Activated naive CD8-positive, alpha-beta T cell treated with anti-CD3 and anti-CD28 coated beads, Interleukin-2, amount 50 U/mL, for 24 hours (primary cell): ENCODE measurements at regions not wholly inside any gene's neighbourhood (a gene's known extent, or its start where the extent isn't known, plus 50 kb on each side); places are given as distances from the start of the nearest gene placed in this dataset.

ENCODE experiments used
- ATAC-seq: fragments of 150-1000 bp; cut with Tn5 transposase; one replicate; pipeline ENCODE4 v1.10.0; 2021
- DNase-seq: peaks from one replicate; pipeline ENCODE4 v3.0.0; 2021
- H3K27ac Mint-ChIP-seq: one replicate; pipeline ENCODE4 v1.8.0; 2021; ENCODE audit warnings: mild to moderate bottlenecking, mixed read lengths
- H3K27me3 Mint-ChIP-seq: one replicate; pipeline ENCODE4 v1.8.0; 2021; ENCODE audit warnings: mixed read lengths
- H3K36me3 Mint-ChIP-seq: one replicate; pipeline ENCODE4 v1.8.0; 2021; ENCODE audit warnings: low read depth, mixed read lengths
- H3K4me1 Mint-ChIP-seq: one replicate; pipeline ENCODE4 v1.8.0; 2021; ENCODE audit warnings: mixed read lengths
- H3K4me3 Mint-ChIP-seq: one replicate; pipeline ENCODE4 v1.8.0; 2021; ENCODE audit warnings: mild to moderate bottlenecking, moderate library complexity, mixed read lengths
- H3K9me3 Mint-ChIP-seq: one replicate; pipeline ENCODE4 v1.8.0; 2021; ENCODE audit warnings: mixed read lengths

DNA sequence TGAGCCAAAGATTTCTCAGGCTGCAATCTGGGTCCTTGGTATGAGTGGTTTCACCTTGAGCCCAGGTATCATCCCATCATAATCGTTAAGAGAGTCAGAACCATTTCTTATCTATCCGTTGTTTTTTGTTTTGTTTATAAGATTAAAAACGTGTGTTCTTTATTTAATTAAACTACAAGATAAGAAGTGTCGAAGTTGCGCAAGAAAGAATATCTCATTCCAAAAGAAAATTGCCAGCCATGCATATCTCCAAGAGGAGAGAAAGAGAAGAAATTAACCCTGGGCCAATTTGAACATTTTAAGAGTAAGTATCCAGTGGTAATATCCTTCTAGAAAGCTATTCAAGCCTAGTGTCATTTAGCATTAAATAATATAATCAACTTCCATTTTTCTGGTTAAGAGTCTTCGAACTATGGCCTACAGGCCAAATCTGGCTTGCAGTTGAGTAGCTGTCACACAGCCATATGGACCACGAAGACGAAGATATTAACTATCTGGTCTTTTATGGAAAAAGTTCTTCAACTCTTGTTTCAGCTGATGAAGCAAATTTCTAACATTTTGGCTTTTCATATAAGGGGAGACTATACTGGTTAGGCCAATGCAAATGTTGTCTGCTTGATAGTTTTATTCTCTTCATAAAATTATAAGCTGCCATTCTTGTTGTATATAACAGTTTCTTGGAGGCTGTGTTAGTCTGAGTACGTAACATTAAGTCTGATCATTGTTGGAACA lies 576.4 kb downstream of the REEP3 start:
- H3K27me3 Mint-ChIP-seq = no peaks in the 10 kb centered on the region
- no peak for ATAC-seq
- H3K9me3 Mint-ChIP-seq = no peaks in the 10 kb centered on the region
- no peak overlapping the region for H3K4me3 Mint-ChIP-seq
- H3K4me1 Mint-ChIP-seq = no peaks in the 10 kb centered on the region
- H3K27ac Mint-ChIP-seq = no peak overlapping the region
- H3K36me3 Mint-ChIP-seq = no peaks in the 10 kb centered on the region
- no peak for DNase-seq

DNA sequence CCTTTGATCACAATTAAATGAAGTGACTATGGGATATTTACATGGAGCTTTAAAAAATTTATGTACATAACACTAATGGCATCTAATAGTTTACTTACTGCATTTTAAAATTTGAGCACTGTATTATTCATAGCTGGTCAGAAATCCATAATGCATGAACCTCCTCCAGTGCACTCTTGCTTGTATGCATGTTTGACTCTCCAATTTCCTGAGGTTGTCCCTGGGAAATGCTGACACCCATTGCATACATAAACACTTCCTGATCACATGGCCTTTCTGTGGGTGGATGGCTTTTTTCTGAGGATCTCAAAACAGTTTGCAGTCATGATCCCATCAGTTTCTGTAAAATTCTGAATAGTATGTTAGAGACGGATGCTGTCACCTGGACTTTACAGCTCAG lies 577.8 kb downstream of the REEP3 start:
- no peak overlapping the region for H3K4me3 Mint-ChIP-seq
- no peaks in the 10 kb centered on the region for H3K27me3 Mint-ChIP-seq
- no peaks in the 10 kb centered on the region for H3K36me3 Mint-ChIP-seq
- DNase-seq (no peak), ATAC-seq (no peak)
- no peaks in the 10 kb centered on the region for H3K4me1 Mint-ChIP-seq
- H3K9me3 Mint-ChIP-seq = no peaks in the 10 kb centered on the region
- H3K27ac Mint-ChIP-seq = no peak overlapping the region

DNA sequence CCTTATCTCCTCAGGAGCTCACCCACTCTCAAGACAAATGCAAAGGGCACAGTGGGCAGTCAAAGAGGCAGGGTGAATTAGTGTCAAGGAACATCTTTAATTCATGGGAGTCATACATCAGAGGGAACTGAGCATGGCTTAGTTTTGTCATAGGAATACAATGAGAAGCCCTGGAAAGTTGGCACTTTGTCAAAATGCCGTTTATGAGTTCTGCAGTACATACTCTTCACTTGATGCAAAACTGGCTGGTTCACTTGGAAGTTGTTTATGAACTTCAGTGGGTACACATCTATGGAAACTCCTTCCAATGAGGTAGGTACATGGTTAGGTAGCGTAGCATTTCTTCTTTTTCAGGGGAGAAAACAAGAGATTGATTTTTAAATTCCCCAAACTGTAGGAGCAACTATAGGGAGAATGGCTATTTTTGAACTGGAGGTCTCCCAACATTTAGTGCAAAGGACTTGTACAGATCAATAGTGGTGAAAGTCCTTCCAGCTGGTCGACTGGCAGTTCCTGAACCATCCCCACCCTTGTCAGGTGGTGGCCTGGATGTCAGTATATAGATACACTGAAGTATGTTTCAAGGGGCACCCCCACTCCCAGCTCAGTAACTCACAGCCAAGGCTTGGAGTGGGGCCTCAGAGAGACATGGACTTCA lies 580.5 kb downstream of the REEP3 start:
- DNase-seq (no peak), ATAC-seq (no peak)
- Mint-ChIP-seq H3K27me3 (no peaks in the 10 kb centered on the region), H3K27ac (no peak overlapping the region), H3K4me3 (no peak overlapping the region), H3K36me3 (no peaks in the 10 kb centered on the region), H3K9me3 (no peaks in the 10 kb centered on the region), H3K4me1 (no peaks in the 10 kb centered on the region)

DNA sequence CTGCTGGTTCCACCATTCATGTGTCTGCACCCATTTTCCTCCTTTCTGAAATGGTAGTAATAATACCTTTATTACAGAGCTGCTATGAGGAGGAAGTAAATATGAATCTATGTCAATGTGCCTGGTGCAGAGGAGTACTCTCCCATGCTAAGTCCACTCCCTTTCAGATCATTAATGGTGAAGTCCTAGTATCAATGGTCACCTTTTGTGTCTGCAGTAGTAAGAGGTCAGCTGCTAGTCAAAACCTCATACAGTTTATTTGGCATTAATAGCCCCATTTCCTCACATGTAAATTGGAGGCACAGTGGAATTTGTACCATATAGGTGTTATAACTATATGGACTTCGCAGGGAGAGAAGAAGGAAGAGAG lies 581.0 kb downstream of the REEP3 start:
- Mint-ChIP-seq H3K4me1 (no peaks in the 10 kb centered on the region), H3K4me3 (no peak overlapping the region), H3K27ac (no peak overlapping the region), H3K27me3 (no peaks in the 10 kb centered on the region), H3K36me3 (no peaks in the 10 kb centered on the region), H3K9me3 (no peaks in the 10 kb centered on the region)
- DNase-seq = no peak
- ATAC-seq = no peak

DNA sequence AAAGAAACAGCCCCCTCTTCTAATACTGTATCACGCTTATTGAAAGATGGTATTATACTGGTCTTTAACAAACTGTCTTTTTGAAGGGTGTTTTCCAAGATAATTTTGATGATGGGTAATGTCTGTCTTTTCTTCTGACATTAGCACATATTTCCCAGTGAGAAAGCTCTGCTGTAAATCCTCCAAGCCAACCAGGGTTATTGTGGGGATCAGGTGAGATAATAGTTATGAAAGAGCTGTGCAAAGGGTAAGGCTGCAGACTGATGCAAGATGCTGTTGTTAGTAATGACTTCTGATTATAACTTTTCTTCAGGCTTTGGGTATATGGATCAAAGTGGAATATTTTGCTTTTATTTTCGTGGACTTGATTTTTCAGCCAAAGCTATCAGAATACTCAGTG lies 581.7 kb downstream of the REEP3 start:
- DNase-seq (no peak), ATAC-seq (no peak)
- Mint-ChIP-seq H3K4me3 (no peak overlapping the region), H3K27ac (no peak overlapping the region), H3K9me3 (no peaks in the 10 kb centered on the region), H3K36me3 (no peaks in the 10 kb centered on the region), H3K27me3 (no peaks in the 10 kb centered on the region), H3K4me1 (no peaks in the 10 kb centered on the region)

DNA sequence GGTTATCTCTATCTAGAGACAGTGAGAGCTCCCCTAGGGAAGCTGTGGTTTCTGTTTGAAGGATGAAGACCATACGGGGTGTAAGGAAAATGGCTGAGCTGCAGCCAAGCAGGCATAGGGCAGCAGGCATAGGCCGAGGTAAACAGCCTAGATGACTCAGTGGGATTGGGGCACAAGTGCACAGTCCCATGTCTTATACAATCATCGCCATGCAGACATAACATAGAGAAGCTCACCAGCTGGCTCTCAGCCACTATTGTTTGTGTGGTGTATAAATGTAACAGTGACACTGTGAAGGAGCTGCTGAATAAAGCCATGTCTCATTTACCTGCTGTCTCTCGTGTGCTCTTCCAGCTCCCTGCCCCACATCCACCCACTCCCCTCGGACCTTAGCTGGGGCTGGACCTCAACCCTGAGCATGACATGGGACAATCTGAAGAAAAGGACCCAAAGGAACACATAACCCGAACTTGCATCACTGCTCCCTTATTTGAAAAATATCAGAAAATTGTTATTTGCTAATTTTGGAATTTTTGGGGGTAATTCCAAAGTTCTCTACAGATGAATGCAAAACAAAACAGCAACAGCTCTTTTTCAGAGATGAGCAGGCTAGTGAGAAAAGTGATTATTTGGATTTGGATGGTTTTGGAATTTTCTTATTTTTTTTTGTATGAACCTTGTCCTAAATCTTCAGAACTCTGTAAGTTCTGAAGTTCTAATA lies 582.7 kb downstream of the REEP3 start:
- no peak for DNase-seq
- H3K9me3 Mint-ChIP-seq = no peaks in the 10 kb centered on the region
- H3K27ac Mint-ChIP-seq = no peak overlapping the region
- no peaks in the 10 kb centered on the region for H3K36me3 Mint-ChIP-seq
- H3K27me3 Mint-ChIP-seq = no peaks in the 10 kb centered on the region
- no peak for ATAC-seq
- H3K4me1 Mint-ChIP-seq = no peaks in the 10 kb centered on the region
- no peak overlapping the region for H3K4me3 Mint-ChIP-seq

DNA sequence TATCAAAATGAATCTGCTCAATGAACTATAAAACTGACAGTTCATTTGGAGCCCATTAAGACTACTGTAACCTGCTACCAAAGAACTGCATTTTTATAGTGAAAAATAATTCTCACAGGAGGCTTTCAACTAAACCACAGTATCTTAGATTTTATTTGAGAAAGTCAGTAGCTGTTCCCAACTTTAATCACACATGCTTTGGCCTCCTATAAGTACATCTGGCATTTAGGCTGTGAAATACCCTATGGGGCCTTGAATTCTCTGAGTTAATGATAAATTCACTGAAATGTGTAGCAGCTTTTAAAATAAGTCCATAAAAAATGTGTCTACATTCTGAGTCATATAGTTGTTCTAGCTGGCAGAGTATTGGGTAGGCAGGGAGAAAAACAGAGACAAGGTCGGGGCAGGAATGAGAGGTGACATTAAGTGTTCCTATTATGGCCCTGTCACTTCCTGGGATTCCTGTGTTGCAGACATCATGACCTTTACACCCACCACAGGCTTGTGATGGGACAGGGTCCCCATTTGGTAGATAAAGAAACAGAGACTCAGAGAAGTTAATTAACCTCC lies 588.8 kb downstream of the REEP3 start:
- H3K9me3 Mint-ChIP-seq = no peaks in the 10 kb centered on the region
- DNase-seq (no peak), ATAC-seq (no peak)
- no peak overlapping the region for H3K4me3 Mint-ChIP-seq
- H3K36me3 Mint-ChIP-seq = no peaks in the 10 kb centered on the region
- H3K27ac Mint-ChIP-seq = no peak overlapping the region
- H3K4me1 Mint-ChIP-seq = peaks cover 4% of the 10 kb centered on the region
- no peaks in the 10 kb centered on the region for H3K27me3 Mint-ChIP-seq

DNA sequence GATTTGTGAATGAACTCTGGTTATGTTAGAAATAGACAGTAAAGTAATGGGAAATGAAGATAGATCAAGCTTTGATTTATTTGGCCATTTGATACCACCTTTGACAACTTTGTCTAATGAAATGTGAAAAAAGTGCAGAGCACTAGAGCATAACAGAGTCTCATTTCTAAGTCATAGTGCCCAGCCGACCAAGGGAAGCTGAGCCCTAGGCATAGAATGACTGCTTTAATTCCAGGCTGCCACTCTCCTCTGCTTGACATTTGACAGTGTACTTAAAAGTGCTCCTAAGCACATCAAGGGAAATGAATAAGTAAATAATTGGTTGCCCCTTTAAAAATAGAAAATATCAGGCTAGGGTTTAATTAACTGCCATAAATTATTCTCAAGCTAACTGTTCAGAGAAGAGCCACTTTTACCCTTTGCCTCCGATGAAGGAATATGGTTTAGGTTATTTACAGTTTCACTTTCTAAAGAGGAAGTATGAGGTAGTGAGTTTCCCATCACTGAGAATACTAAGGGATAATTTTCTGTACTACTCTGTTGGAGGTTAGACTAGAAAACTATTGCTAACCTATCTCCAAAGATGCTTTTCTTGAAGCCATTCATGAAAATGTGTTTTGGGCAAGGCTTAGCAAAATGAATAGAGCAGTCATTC lies 591.6 kb downstream of the REEP3 start:
- Mint-ChIP-seq H3K9me3 (no peaks in the 10 kb centered on the region), H3K4me3 (no peak overlapping the region), H3K4me1 (peaks cover 4% of the 10 kb centered on the region), H3K36me3 (no peaks in the 10 kb centered on the region), H3K27me3 (no peaks in the 10 kb centered on the region), H3K27ac (no peak overlapping the region)
- DNase-seq = no peak
- ATAC-seq = no peak

DNA sequence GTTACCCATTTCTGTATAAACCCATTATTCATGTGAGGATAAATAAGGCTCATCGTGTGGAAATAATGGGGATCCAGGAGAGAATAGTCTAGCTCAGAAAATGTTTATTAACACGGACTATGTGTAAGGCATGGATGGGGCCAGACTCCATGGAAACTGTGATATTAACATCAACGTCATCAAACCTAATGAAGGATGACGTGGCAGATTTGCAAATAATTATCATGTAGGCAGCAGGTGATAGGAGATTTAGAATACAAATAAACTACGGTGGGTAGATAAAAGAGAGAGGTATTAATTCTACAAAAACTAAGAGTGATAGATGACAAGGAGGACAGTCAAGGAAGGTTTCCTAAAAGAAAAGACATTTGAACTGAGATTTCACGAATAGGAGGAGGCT lies 592.2 kb downstream of the REEP3 start:
- ATAC-seq (no peak), DNase-seq (no peak)
- H3K27ac Mint-ChIP-seq = no peak overlapping the region
- H3K36me3 Mint-ChIP-seq = no peaks in the 10 kb centered on the region
- H3K4me3 Mint-ChIP-seq = no peak overlapping the region
- H3K4me1 Mint-ChIP-seq = peaks cover 4% of the 10 kb centered on the region
- no peaks in the 10 kb centered on the region for H3K9me3 Mint-ChIP-seq
- H3K27me3 Mint-ChIP-seq = no peaks in the 10 kb centered on the region

DNA sequence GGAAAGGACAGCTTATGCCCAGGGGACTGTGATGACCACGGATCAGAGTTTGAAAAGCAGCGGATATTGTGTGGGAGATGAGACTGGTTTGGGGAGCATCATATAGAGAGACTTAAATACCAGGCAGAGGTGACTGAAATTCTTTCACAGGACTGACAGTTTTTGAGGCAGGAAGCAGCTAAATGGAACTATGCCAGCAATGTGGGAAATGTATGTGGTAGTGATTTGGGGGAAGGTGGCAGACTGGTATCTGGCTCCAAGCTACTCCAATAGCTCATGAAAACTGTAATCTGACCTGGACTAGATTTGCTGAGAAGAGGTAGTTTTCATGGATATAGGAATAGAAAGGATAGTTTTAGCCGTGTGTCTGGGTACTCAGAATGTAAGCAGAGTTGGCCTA lies 592.6 kb downstream of the REEP3 start:
- H3K9me3 Mint-ChIP-seq = no peaks in the 10 kb centered on the region
- DNase-seq = no peak

DNA sequence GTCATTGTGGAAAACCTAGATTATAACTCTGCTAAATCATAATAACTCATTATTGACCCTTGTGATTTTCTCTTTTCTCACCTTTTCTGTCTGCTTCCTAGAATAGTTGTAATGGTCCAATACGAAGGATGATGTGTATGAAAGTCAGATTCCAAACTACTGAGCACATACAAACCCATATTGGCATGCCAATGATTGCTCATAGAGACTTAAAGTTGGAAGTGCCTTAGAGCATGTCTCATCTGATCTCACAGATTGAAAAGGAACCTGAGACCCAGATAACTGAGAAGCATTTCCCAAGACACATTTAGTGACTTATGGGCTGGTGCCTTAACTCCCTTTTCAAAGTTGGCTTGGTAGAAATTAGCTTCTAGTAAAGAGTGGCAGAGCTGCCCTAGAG lies 594.3 kb downstream of the REEP3 start:
- H3K27ac Mint-ChIP-seq = no peak overlapping the region
- no peaks in the 10 kb centered on the region for H3K9me3 Mint-ChIP-seq
- H3K27me3 Mint-ChIP-seq = no peaks in the 10 kb centered on the region
- ATAC-seq = no peak
- H3K4me3 Mint-ChIP-seq = no peak overlapping the region
- no peak for DNase-seq
- H3K4me1 Mint-ChIP-seq = peaks cover 4% of the 10 kb centered on the region
- no peaks in the 10 kb centered on the region for H3K36me3 Mint-ChIP-seq

More for the DNA sequence above, 592.6 kb downstream of the REEP3 start:
- Mint-ChIP-seq H3K27me3 (no peaks in the 10 kb centered on the region), H3K27ac (no peak overlapping the region), H3K4me1 (peaks cover 4% of the 10 kb centered on the region), H3K4me3 (no peak overlapping the region), H3K36me3 (no peaks in the 10 kb centered on the region)
- no peak for ATAC-seq

DNA sequence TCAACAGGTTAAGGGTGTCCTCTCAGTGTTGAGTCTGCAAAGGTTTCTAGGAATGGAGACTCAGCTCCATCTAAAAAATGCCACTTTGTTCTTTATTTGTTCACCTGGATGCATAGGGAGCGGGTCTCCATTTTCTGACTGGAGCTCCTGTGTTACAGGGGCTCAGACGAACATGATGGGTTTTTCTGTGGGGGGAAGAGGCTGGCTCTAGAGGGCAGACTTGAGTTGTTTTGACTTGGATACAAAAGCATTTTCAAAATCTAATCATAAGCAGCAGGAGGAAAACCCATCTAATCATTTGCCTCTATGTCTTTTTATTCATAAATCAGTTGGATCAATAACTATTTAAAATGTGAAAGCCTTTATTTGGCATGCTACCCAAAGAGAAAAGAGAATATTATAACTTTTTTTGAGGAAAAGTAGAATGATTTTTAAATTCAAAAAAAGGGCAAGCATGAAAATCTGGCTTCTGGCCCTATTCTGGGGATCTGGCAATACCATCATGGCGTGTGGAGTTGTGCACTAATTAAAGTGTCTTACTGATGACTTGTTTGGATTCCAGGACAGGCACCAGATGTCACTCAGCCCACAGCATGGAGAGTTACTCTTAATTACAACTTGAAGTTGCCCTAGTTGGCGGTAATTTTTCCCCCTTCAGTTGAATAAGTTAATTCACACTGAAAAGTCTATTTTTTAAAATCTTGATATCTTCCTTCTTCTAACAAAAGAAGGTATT lies 594.9 kb downstream of the REEP3 start:
- Mint-ChIP-seq H3K27me3 (no peaks in the 10 kb centered on the region), H3K27ac (no peak overlapping the region), H3K4me3 (no peak overlapping the region), H3K9me3 (no peaks in the 10 kb centered on the region), H3K4me1 (peaks cover 4% of the 10 kb centered on the region), H3K36me3 (no peaks in the 10 kb centered on the region)
- ATAC-seq = no peak
- no peak for DNase-seq

DNA sequence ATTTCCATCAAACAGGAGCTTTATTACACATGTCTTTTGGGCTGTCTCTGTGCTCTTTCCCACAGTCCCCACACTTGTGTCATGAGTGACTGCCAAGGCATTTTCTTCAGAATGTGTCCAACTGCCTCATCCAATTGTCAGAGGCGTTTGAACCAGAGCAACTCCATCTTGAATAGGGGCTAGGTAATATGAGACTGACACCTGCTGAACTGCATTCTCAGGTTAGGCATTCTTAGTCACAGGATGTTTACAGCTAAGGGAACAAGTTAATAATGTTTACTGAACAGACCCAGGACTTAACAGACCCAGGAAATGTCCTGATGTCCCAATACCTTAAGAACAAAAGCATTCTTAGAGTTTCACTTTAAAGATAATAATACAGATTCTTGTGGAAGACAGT lies 595.5 kb downstream of the REEP3 start:
- no peaks in the 10 kb centered on the region for H3K9me3 Mint-ChIP-seq

DNA sequence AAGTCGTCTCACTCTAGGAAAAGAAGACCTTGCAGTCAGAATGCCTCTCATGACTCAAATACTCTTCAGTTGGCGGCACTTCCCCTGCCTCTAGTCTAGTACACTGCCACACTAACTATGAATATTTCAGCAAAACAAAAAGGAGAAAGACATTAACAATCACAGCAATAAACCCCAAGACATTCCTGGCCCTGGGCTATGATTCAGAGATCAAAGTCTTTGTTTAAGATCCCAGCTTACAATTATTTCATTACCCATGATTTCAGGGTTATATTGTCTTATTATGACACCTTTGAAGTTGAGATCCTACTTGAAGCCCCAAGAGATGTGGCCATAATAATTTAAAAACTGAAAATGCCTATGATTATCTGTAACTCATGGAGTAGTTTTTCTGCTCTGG lies 597.5 kb downstream of the REEP3 start:
- Mint-ChIP-seq H3K4me1 (no peaks in the 10 kb centered on the region), H3K4me3 (no peak overlapping the region), H3K27ac (no peak overlapping the region), H3K36me3 (no peaks in the 10 kb centered on the region), H3K27me3 (no peaks in the 10 kb centered on the region), H3K9me3 (no peaks in the 10 kb centered on the region)
- DNase-seq (no peak), ATAC-seq (no peak)

More for the DNA sequence above, 595.5 kb downstream of the REEP3 start:
- DNase-seq = no peak
- no peaks in the 10 kb centered on the region for H3K27me3 Mint-ChIP-seq
- H3K4me1 Mint-ChIP-seq = peaks cover 4% of the 10 kb centered on the region
- ATAC-seq = no peak
- no peak overlapping the region for H3K4me3 Mint-ChIP-seq
- no peaks in the 10 kb centered on the region for H3K36me3 Mint-ChIP-seq
- no peak overlapping the region for H3K27ac Mint-ChIP-seq
